Stimulated activated CD4-positive, alpha-beta T cell treated with anti-CD3 and anti-CD28 coated beads, TNF-alpha, amount 100 ng/mL, for 48 hours (primary cell): ENCODE measurements at regions not wholly inside any gene's neighbourhood (a gene's known extent, or its start where the extent isn't known, plus 50 kb on each side); places are given as distances from the start of the nearest gene placed in this dataset.

Source experiments
- DNase-seq, 3 donors: peaks; one replicate each; pipeline ENCODE4 v3.0.0-alpha.2; 2020; ENCODE audit warnings: low read depth in 3 of 3

GRCh38 chr5:87051502-87052113, 216.1 kb upstream of the RASA1 start:
- DNase-seq: no peak

GRCh38 chr5:87053146-87053545, 214.5 kb upstream of the RASA1 start:
- DNase-seq: no peak

GRCh38 chr5:87054821-87055220, 212.9 kb upstream of the RASA1 start:
- no peak for DNase-seq

- DNase-seq: no peak
Observed at GRCh38 chr5:87061046-87061445, 206.6 kb upstream of the RASA1 start.

GRCh38 chr5:87069311-87069710, 198.4 kb upstream of the RASA1 start:
- DNase-seq: no peak

- DNase-seq: no peak
Observed at GRCh38 chr5:87069974-87070608, 197.6 kb upstream of the RASA1 start.

GRCh38 chr5:87074072-87074471, 193.6 kb upstream of the RASA1 start:
- DNase-seq: no peak

- no peak for DNase-seq
Observed at GRCh38 chr5:87074934-87075541, 192.6 kb upstream of the RASA1 start.

- no peak for DNase-seq
Observed at GRCh38 chr5:87076411-87076810, 191.3 kb upstream of the RASA1 start.

- DNase-seq: no peak
Observed at GRCh38 chr5:87076931-87077330, 190.8 kb upstream of the RASA1 start.

- DNase-seq: no peak
Observed at GRCh38 chr5:87079219-87079618, 188.5 kb upstream of the RASA1 start.

- DNase-seq: no peak
Observed at GRCh38 chr5:87081016-87081415, 186.7 kb upstream of the RASA1 start.

- no peak for DNase-seq
Observed at GRCh38 chr5:87081511-87082372, 185.9 kb upstream of the RASA1 start.

GRCh38 chr5:87094347-87094746, 173.3 kb upstream of the RASA1 start:
- DNase-seq: no peak

GRCh38 chr5:87094833-87095232, 172.8 kb upstream of the RASA1 start:
- no peak for DNase-seq

GRCh38 chr5:87095787-87096186, 171.9 kb upstream of the RASA1 start:
- no peak for DNase-seq

GRCh38 chr5:87097664-87098063, 170.0 kb upstream of the RASA1 start:
- DNase-seq: no peak

GRCh38 chr5:87099291-87099839, 168.3 kb upstream of the RASA1 start:
- DNase-seq: no peak

- DNase-seq: no peak
Observed at GRCh38 chr5:87099968-87100367, 167.7 kb upstream of the RASA1 start.

GRCh38 chr5:87101321-87101720, 166.4 kb upstream of the RASA1 start:
- DNase-seq: no peak

GRCh38 chr5:87102841-87103240, 164.8 kb upstream of the RASA1 start:
- no peak for DNase-seq

- DNase-seq: no peak
Observed at GRCh38 chr5:87103616-87104287, 163.9 kb upstream of the RASA1 start.
